H1 (cell line): ENCODE measurements at regions not wholly inside any gene's neighbourhood (a gene's known extent, or its start where the extent isn't known, plus 50 kb on each side); places are given as distances from the start of the nearest gene placed in this dataset.

Experiments used
- CTCF ChIA-PET: fragments of 300-600 bp; sonication (Branson Sonifier 250); formaldehyde crosslinking; loops from one replicate; lab custom pipeline; 2021; ENCODE audit not compliant: partially characterized antibody; lab: Charles Lee
- POLR2A ChIA-PET: fragments of 300-600 bp; sonication (Branson Sonifier 250); formaldehyde crosslinking; loops from one replicate; lab custom pipeline; 2021; ENCODE audit warnings: inconsistent platforms; ENCODE audit not compliant: partially characterized antibody; lab: Charles Lee
- DNase-seq, 2 experiments: peaks; one replicate each; pipeline versions ENCODE4 v3.0.0 to v3.0.0-alpha.2; 2010 to 2022; ENCODE audit warnings: low spot score in 2 of 2, low read depth in 1 of 2, mixed read lengths in 1 of 2
- FAIRE-seq: peaks from 2 replicates; lab custom pipeline; 2011; peaks lifted over from hg19 to GRCh38; lab: Jason Lieb, UNC
- H2AFZ ChIP-seq: 2 replicates; pipeline ENCODE4 v1.8.1; 2012; ENCODE audit warnings: low read length, inconsistent platforms
- H2AK5ac ChIP-seq: 2 replicates; pipeline ENCODE4 v1.6.1; 2013; ENCODE audit warnings: low read depth, low read length
- H2BK120ac ChIP-seq: replicated peaks from 2 replicates; pipeline ENCODE3; 2013; ENCODE audit warnings: low read depth, low read length, inconsistent platforms
- H2BK12ac ChIP-seq: 2 replicates; pipeline ENCODE4 v1.6.1; 2013; ENCODE audit warnings: low read depth, low read length
- H2BK15ac ChIP-seq: 2 replicates; pipeline ENCODE4 v1.6.1; 2013; ENCODE audit warnings: low read length
- H2BK20ac ChIP-seq: 2 replicates; pipeline ENCODE4 v1.6.1; 2013; ENCODE audit warnings: low read length
- H2BK5ac ChIP-seq: 2 replicates; pipeline ENCODE4 v1.6.1; 2013; ENCODE audit warnings: low read depth, low read length
- H3K14ac ChIP-seq: 2 replicates; pipeline ENCODE4 v1.6.1; 2013; ENCODE audit warnings: inconsistent platforms; ENCODE audit not compliant: insufficient read length
- H3K18ac ChIP-seq: 2 replicates; pipeline ENCODE4 v1.6.1; 2013; ENCODE audit warnings: low read length; ENCODE audit errors: extremely low read depth
- H3K23ac ChIP-seq: 2 replicates; pipeline ENCODE4 v1.6.1; 2013; ENCODE audit warnings: inconsistent platforms; ENCODE audit not compliant: insufficient read length
- H3K23me2 ChIP-seq: 2 replicates; pipeline ENCODE4 v1.6.1; 2013; ENCODE audit warnings: low read depth, low read length
- H3K27ac ChIP-seq: 2 replicates; pipeline ENCODE4 v1.6.1; 2011; ENCODE audit warnings: low read depth, low read length, inconsistent platforms
- H3K27me3 ChIP-seq, 4 experiments: replicated peaks in 1 of 4; 1 replicate in 1 of 4; 2 replicates in 3 of 4; pipeline versions ENCODE4 v1.6.1 to v1.8.1; 2011 to 2013; ENCODE audit warnings: low read length in 3 of 4, mild to moderate bottlenecking in 3 of 4, inconsistent platforms in 2 of 4, mixed read lengths in 2 of 4, moderate library complexity in 1 of 4; ENCODE audit not compliant: control insufficient read depth in 3 of 4, insufficient read depth in 3 of 4; ENCODE audit errors: extremely low read depth in 1 of 4
- H3K36me3 ChIP-seq, 4 experiments: 2 replicates each; pipeline versions ENCODE4 v1.6.1 to v1.8.1; 2011 to 2013; ENCODE audit warnings: mild to moderate bottlenecking in 4 of 4, low read length in 3 of 4, moderate library complexity in 2 of 4, control low read depth in 1 of 4, inconsistent platforms in 1 of 4; ENCODE audit not compliant: insufficient read depth in 4 of 4, control insufficient read depth in 2 of 4
- H3K4ac ChIP-seq: replicated peaks from 2 replicates; pipeline ENCODE3; 2013; ENCODE audit warnings: low read length, low read depth, mixed read lengths, inconsistent platforms; ENCODE audit not compliant: insufficient read length
- H3K4me1 ChIP-seq, 4 experiments: replicated peaks in 1 of 4; 1 replicate in 1 of 4; 2 replicates in 3 of 4; pipeline versions ENCODE4 v1.6.1 to v1.8.1; 2011 to 2013; ENCODE audit warnings: low read length in 3 of 4, inconsistent platforms in 2 of 4, mixed read lengths in 1 of 4; ENCODE audit not compliant: insufficient read depth in 4 of 4, control insufficient read depth in 3 of 4
- H3K4me2 ChIP-seq, 2 experiments: 2 replicates each; pipeline versions ENCODE4 v1.6.1 to v1.8.1; 2011 to 2013; ENCODE audit warnings: low read depth in 2 of 2, low read length in 2 of 2, control low read depth in 1 of 2, inconsistent platforms in 1 of 2, mild to moderate bottlenecking in 1 of 2; ENCODE audit not compliant: insufficient read depth in 1 of 2
- H3K4me3 ChIP-seq, 4 experiments: fragments of 200-600, 300-600 bp in 1 of 4; sonication (generic), shearing (Covaris generic), sonication (Bioruptor Twin) in 1 of 4; 2 replicates each; pipeline versions ENCODE4 v1.5.1 to v1.8.1; 2011 to 2016; ENCODE audit warnings: low read length in 4 of 4, low read depth in 3 of 4, control low read depth in 2 of 4, inconsistent platforms in 2 of 4, mild to moderate bottlenecking in 2 of 4, mixed read lengths in 1 of 4, moderate library complexity in 1 of 4; ENCODE audit not compliant: insufficient read depth in 2 of 4; ENCODE audit errors: extremely low read depth in 1 of 4
- H3K56ac ChIP-seq: replicated peaks from 2 replicates; pipeline ENCODE3; 2013; ENCODE audit warnings: low read depth, mild to moderate bottlenecking, mixed read lengths, low read length, inconsistent platforms; ENCODE audit not compliant: insufficient read length
- H3K79me1 ChIP-seq: 2 replicates; pipeline ENCODE4 v1.6.1; 2013; ENCODE audit warnings: low read depth, low read length, control low read depth
- H3K79me2 ChIP-seq, 2 experiments: 2 replicates each; pipeline versions ENCODE4 v1.6.1 to v1.8.1; 2012 to 2013; ENCODE audit warnings: low read length in 2 of 2, mild to moderate bottlenecking in 2 of 2, inconsistent platforms in 1 of 2; ENCODE audit not compliant: insufficient read depth in 2 of 2, control insufficient read depth in 1 of 2
- H3K9ac ChIP-seq, 4 experiments: replicated peaks in 1 of 4; 1 replicate in 1 of 4; 2 replicates in 3 of 4; pipeline versions ENCODE4 v1.6.1 to v1.8.1; 2011 to 2013; ENCODE audit warnings: low read depth in 3 of 4, low read length in 3 of 4, control low read depth in 2 of 4, mild to moderate bottlenecking in 2 of 4, moderate library complexity in 2 of 4, inconsistent platforms in 1 of 4; ENCODE audit errors: extremely low read depth in 1 of 4
- H3K9me3 ChIP-seq, 2 experiments: 2 replicates each; pipeline versions ENCODE4 v1.6.1 to v1.8.1; 2012 to 2013; ENCODE audit warnings: mild to moderate bottlenecking in 2 of 2, moderate library complexity in 2 of 2, control low read depth in 1 of 2, inconsistent platforms in 1 of 2, low read depth in 1 of 2, low read length in 1 of 2, mixed read lengths in 1 of 2; ENCODE audit not compliant: insufficient read depth in 2 of 2
- H4K20me1 ChIP-seq, 2 experiments: replicated peaks in 1 of 2; 2 replicates each; pipeline versions ENCODE3 to v1.8.1; 2011 to 2013; ENCODE audit warnings: inconsistent platforms in 2 of 2, low read length in 2 of 2, mild to moderate bottlenecking in 1 of 2; ENCODE audit not compliant: insufficient read depth in 2 of 2, control insufficient read depth in 1 of 2
- H4K5ac ChIP-seq: 2 replicates; pipeline ENCODE4 v1.6.1; 2013; ENCODE audit warnings: low read length, low read depth, mixed read lengths, inconsistent platforms; ENCODE audit not compliant: insufficient read length
- H4K8ac ChIP-seq: 2 replicates; pipeline ENCODE4 v1.8.0; 2013; ENCODE audit warnings: mild to moderate bottlenecking, moderate library complexity, low read length, inconsistent platforms; ENCODE audit not compliant: insufficient read depth; ENCODE audit errors: extremely low read depth
- H4K91ac ChIP-seq: replicated peaks from 2 replicates; pipeline ENCODE3; 2013; ENCODE audit warnings: low read length, mixed read lengths, inconsistent platforms; ENCODE audit not compliant: insufficient read length
- CBX5 ChIP-seq: fragments of 300-800, 300-1000 bp; sonication (generic); IDR thresholded peaks from 2 replicates; pipeline ENCODE4 v1.7.1; 2016; ENCODE audit warnings: antibody characterized with exemption, low read length, low read depth
- CBX8 ChIP-seq: fragments of 300-800, 300-1000 bp; sonication (generic); IDR thresholded peaks from 2 replicates; pipeline ENCODE4 v1.7.1; 2016; ENCODE audit warnings: low read depth, low read length, borderline replicate concordance
- NRF1 ChIP-seq: IDR thresholded peaks from 2 replicates; pipeline ENCODE4 v1.6.1; 2011; ENCODE audit warnings: mild to moderate bottlenecking, low read depth, low read length, improper control_type of control experiment
- POLR2A ChIP-seq, 2 experiments: IDR thresholded peaks; 1 replicate in 1 of 2; 2 replicates in 1 of 2; pipeline ENCODE4 v1.6.1; 2011; ENCODE audit warnings: low read depth in 2 of 2, low read length in 2 of 2, mild to moderate bottlenecking in 2 of 2; ENCODE audit errors: control extremely low read depth in 1 of 2
- SAP30 ChIP-seq: fragments of 300-600 bp; sonication (generic); IDR thresholded peaks from 2 replicates; pipeline ENCODE4 v1.7.1; 2012; ENCODE audit warnings: low read length, moderate library complexity, mild to moderate bottlenecking, inconsistent platforms; ENCODE audit not compliant: insufficient read depth, insufficient replicate concordance
- TAF7 ChIP-seq: optimal IDR thresholded peaks from 2 replicates; pipeline ENCODE3; 2011; ENCODE audit warnings: low read depth, mild to moderate bottlenecking, inconsistent platforms, low read length, moderate library complexity, borderline replicate concordance
- ZNF274 ChIP-seq: IDR thresholded peaks from 2 replicates; pipeline ENCODE4 v1.7.0; 2012; ENCODE audit warnings: low read length, borderline replicate concordance; ENCODE audit errors: extremely low read depth
- WGBS, 2 experiments: shearing (Covaris generic) in 1 of 2; methylation state at CpG; one replicate each; pipeline versions ENCODE4 v1.1.6 to v1.1.7; 2013 to 2015; ENCODE audit warnings: low lambda C conversion rate in 2 of 2, mixed read lengths in 2 of 2, inconsistent platforms in 1 of 2, low coverage in 1 of 2, missing lambda C conversion rate in 1 of 2; ENCODE audit not compliant: insufficient replicate concordance in 2 of 2, insufficient coverage in 1 of 2, insufficient read length in 1 of 2; ENCODE audit errors: extremely low coverage in 1 of 2, missing lambda C conversion rate in 1 of 2; 5-methylcytosine and 5-hydroxymethylcytosine counted together

- Histone ChIP-seq H4K5ac (peak overlapping the region; percentile 16), H2BK120ac (no peak overlapping the region), H2AFZ (no peak overlapping the region), H3K23me2 (peaks cover 4% of the 10 kb centered on the region; the same call in 1 of the 2 replicates), H2BK20ac (0 out of 2 replicates have a peak overlapping the region, but pooled peaks have one; percentile 77), H3K23ac (no peak overlapping the region), H3K18ac (peak overlapping the region; percentile 29; the same call in 1 of the 2 replicates), H4K8ac (no peak overlapping the region), H4K91ac (peak overlapping the region; percentile 8), H3K56ac (no peak overlapping the region), H3K27ac (no peak overlapping the region), H3K4me2 (peak overlapping the region; percentile 44 to 80), H4K20me1 (no peaks in the 10 kb centered on the region), H3K4me1 (peaks cover 0 to 8% (median 5%) of the 10 kb centered on the region in 4 experiments; a peak in 6 of 7 replicates), H2BK5ac (no peak overlapping the region), H2BK12ac (peak overlapping the region; percentile 4; the same call in 1 of the 2 replicates), H3K79me2 (no peaks in the 10 kb centered on the region), H3K4me3 (peak overlapping the region; percentile 32 to 59 (median 46); a peak in 5 of 8 replicates), H3K4ac (no peak overlapping the region), H3K9me3 (no peaks in the 10 kb centered on the region), H3K27me3 (peaks cover 0 to 24% (median 15%) of the 10 kb centered on the region in 4 experiments; a peak in 6 of 7 replicates), H3K14ac (no peak overlapping the region), H3K36me3 (no peaks in the 10 kb centered on the region), H2AK5ac (no peak overlapping the region), H2BK15ac (no peak overlapping the region; the same call in 1 of the 2 replicates), H3K79me1 (no peaks in the 10 kb centered on the region), H3K9ac (no peak overlapping the region)
- ChIA-PET CTCF (interaction anchor here (0.7 to 4.0 kb wide), 38 partner anchors 9 to 356 kb away, joined by 3 to 44 read pairs (median 6); no protein-coding TSS in a partner anchor), POLR2A (interaction anchor here (0.6 to 1.0 kb wide), 2 partner anchors 12 kb away, joined by 3 read pairs; no protein-coding TSS in a partner anchor)
- no peak for TF ChIP-seq NRF1
- no peak for TF ChIP-seq SAP30
- no peak for TF ChIP-seq POLR2A (IDR thresholded peaks at IDR 0.05; ENCODE audit: control extremely low read depth in 1 of 2, low read depth in 2 of 2, low read length in 2 of 2)
- no peak for TF ChIP-seq CBX8
- TF ChIP-seq TAF7: no peak
- TF ChIP-seq CBX5: no peak
- TF ChIP-seq ZNF274: no peak
- DNase-seq: no peak
- no peak for FAIRE-seq
- WGBS, 2 experiments: 73% methylated on average over 26 of the region's 26 CpGs; no CpG with 5 or more reads in 1 of the 2 experiments
These were observed 208.9 kb downstream of the RBFOX3 start for GRCh38 chr17:79401704-79402674.
